B cell (primary cell): ENCODE measurements at regions not wholly inside any gene's neighbourhood (a gene's known extent, or its start where the extent isn't known, plus 50 kb on each side); places are given as distances from the start of the nearest gene placed in this dataset.

Source experiments
- ATAC-seq: fragments of 200-7000 bp; cut with Tn5 transposase; one replicate; pipeline ENCODE4 v1.10.0; 2021; ENCODE audit warnings: low read depth, mild to moderate bottlenecking, moderate number of reproducible peaks, moderate library complexity
- CTCF ChIA-PET: fragments of 350-600 bp; sonication (Branson Sonifier 250); formaldehyde crosslinking; loops from one replicate; lab custom pipeline; 2021; ENCODE audit warnings: antibody characterized with exemption, inconsistent platforms; lab: Charles Lee
- POLR2A ChIA-PET: fragments of 350-600 bp; sonication (Branson Sonifier 250); formaldehyde crosslinking; loops from one replicate; lab custom pipeline; 2021; ENCODE audit warnings: antibody characterized with exemption; lab: Charles Lee
- DNase-seq: peaks from one replicate; pipeline ENCODE4 v3.0.0; 2013
- H2AFZ ChIP-seq: 2 replicates; pipeline ENCODE4 v1.6.1; 2012; ENCODE audit warnings: mild to moderate bottlenecking, low read depth, low read length; ENCODE audit not compliant: insufficient read depth, poor library complexity, severe bottlenecking
- H3K27ac ChIP-seq, 2 donors: 1 replicate in 1 of 2; 2 replicates in 1 of 2; pipeline ENCODE4 v1.5.1; 2012 to 2013; ENCODE audit warnings: low read length in 2 of 2, mild to moderate bottlenecking in 2 of 2, moderate library complexity in 1 of 2
- H3K27me3 ChIP-seq, 4 experiments: fragments of 200-600 bp in 1 of 4; sonication (generic) in 1 of 4; replicated peaks in 1 of 4; 1 replicate in 2 of 4; 2 replicates in 2 of 4; pipeline versions ENCODE4 v1.6.1 to v1.7.0; 2013 to 2016; ENCODE audit warnings: low read length in 3 of 4, mild to moderate bottlenecking in 2 of 4, mixed read lengths in 1 of 4, moderate library complexity in 1 of 4; ENCODE audit not compliant: insufficient read depth in 4 of 4, control insufficient read depth in 3 of 4; ENCODE audit errors: control extremely low read depth in 1 of 4
- H3K36me3 ChIP-seq, 2 experiments: replicated peaks in 1 of 2; 1 replicate in 1 of 2; 2 replicates in 1 of 2; pipeline versions ENCODE4 v1.6.1 to v1.7.1; 2013; ENCODE audit warnings: low read length in 1 of 2; ENCODE audit not compliant: insufficient read depth in 2 of 2, control insufficient read depth in 1 of 2; ENCODE audit errors: control extremely low read depth in 1 of 2, extremely low read depth in 1 of 2
- H3K4me1 ChIP-seq, 2 donors: fragments of 200-600 bp in 1 of 2; sonication (generic) in 1 of 2; 1 replicate in 1 of 2; 2 replicates in 1 of 2; pipeline versions ENCODE4 v1.5.1 to v1.6.1; 2013 to 2017; ENCODE audit warnings: low read length in 2 of 2; ENCODE audit not compliant: control insufficient read depth in 2 of 2, insufficient read depth in 2 of 2
- H3K4me2 ChIP-seq: replicated peaks from 2 replicates; pipeline ENCODE3; 2012; ENCODE audit warnings: mild to moderate bottlenecking, low read depth, low read length; ENCODE audit not compliant: poor library complexity, severe bottlenecking
- H3K4me3 ChIP-seq, 5 experiments: fragments of 200-600 bp in 1 of 5; sonication (generic) in 1 of 5; 1 replicate in 3 of 5; 2 replicates in 2 of 5; pipeline versions ENCODE4 v1.5.1 to v1.7.0; 2011 to 2016; ENCODE audit warnings: low read length in 4 of 5, mild to moderate bottlenecking in 4 of 5, low read depth in 2 of 5, control low read depth in 1 of 5, moderate library complexity in 1 of 5; ENCODE audit not compliant: insufficient read depth in 1 of 5; ENCODE audit errors: control extremely low read depth in 1 of 5, extremely low read depth in 1 of 5
- H3K79me2 ChIP-seq: fragments of 200-600 bp; sonication (generic); one replicate; pipeline ENCODE4 v1.6.0; 2016; ENCODE audit warnings: low read length; ENCODE audit not compliant: control insufficient read depth, insufficient read depth
- H3K9ac ChIP-seq: fragments of 200-600 bp; sonication (generic); 2 replicates; pipeline ENCODE4 v1.6.1; 2017; ENCODE audit warnings: mild to moderate bottlenecking, low read length, moderate library complexity
- H3K9me3 ChIP-seq, 3 donors: one replicate each; pipeline versions ENCODE4 v1.6.1 to v1.7.1; 2013; ENCODE audit warnings: low read length in 2 of 3; ENCODE audit not compliant: control insufficient read depth in 2 of 3, insufficient read depth in 1 of 3; ENCODE audit errors: control extremely low read depth in 1 of 3
- H4K20me1 ChIP-seq: 2 replicates; pipeline ENCODE4 v1.6.0; 2012; ENCODE audit warnings: mild to moderate bottlenecking, low read length; ENCODE audit not compliant: insufficient read depth, control insufficient read depth, poor library complexity, severe bottlenecking
- H3K27ac Mint-ChIP-seq: one replicate; pipeline ENCODE4 v1.8.0; 2021; ENCODE audit warnings: mixed read lengths
- H3K27me3 Mint-ChIP-seq: one replicate; pipeline ENCODE4 v1.8.0; 2021; ENCODE audit warnings: mixed read lengths
- H3K4me1 Mint-ChIP-seq: one replicate; pipeline ENCODE4 v1.8.0; 2021; ENCODE audit warnings: mixed read lengths
- H3K4me3 Mint-ChIP-seq: one replicate; pipeline ENCODE4 v1.8.0; 2021; ENCODE audit warnings: mixed read lengths
- H3K9me3 Mint-ChIP-seq: one replicate; pipeline ENCODE4 v1.8.0; 2022; ENCODE audit warnings: mixed read lengths; ENCODE audit not compliant: insufficient read depth
- EZH2 ChIP-seq: IDR thresholded peaks from 2 replicates; pipeline ENCODE4 v1.6.1; 2012; ENCODE audit warnings: borderline replicate concordance, low read depth, mild to moderate bottlenecking, moderate library complexity, low read length; ENCODE audit not compliant: insufficient read depth, poor library complexity, severe bottlenecking
- WGBS: methylation state at CpG from one replicate; pipeline ENCODE4 v1.1.5; 2013; ENCODE audit warnings: missing lambda C conversion rate; ENCODE audit not compliant: insufficient coverage; 5-methylcytosine and 5-hydroxymethylcytosine counted together
- intact Hi-C: fragments of 100-400 bp; cut with micrococcal nuclease; formaldehyde crosslinking; loops from one replicate; pipeline ENCODE4 v1.10.0; 2022
- TF ChIP-seq, protein P1 (sequence below): fragments of 200-600 bp; IDR thresholded peaks from one replicate; pipeline ENCODE4 v1.8.0; 2022; ENCODE audit warnings: antibody characterized with exemption, mild to moderate bottlenecking

GRCh38 chr5:108543486-108543885, 161.6 kb upstream of the FBXL17 start:
- Mint-ChIP-seq H3K4me1 (no peaks in the 10 kb centered on the region), H3K27me3 (no peaks in the 10 kb centered on the region), H3K9me3 (peaks cover 2% of the 10 kb centered on the region), H3K4me3 (no peak overlapping the region), H3K27ac (no peak overlapping the region)
- no peaks in the 10 kb centered on the region for H3K4me1 ChIP-seq
- DNase-seq (no peak), ATAC-seq (no peak)
- 80% methylated on average over 1 of the region's 1 CpG for WGBS
- TF ChIP-seq, protein P1, sequence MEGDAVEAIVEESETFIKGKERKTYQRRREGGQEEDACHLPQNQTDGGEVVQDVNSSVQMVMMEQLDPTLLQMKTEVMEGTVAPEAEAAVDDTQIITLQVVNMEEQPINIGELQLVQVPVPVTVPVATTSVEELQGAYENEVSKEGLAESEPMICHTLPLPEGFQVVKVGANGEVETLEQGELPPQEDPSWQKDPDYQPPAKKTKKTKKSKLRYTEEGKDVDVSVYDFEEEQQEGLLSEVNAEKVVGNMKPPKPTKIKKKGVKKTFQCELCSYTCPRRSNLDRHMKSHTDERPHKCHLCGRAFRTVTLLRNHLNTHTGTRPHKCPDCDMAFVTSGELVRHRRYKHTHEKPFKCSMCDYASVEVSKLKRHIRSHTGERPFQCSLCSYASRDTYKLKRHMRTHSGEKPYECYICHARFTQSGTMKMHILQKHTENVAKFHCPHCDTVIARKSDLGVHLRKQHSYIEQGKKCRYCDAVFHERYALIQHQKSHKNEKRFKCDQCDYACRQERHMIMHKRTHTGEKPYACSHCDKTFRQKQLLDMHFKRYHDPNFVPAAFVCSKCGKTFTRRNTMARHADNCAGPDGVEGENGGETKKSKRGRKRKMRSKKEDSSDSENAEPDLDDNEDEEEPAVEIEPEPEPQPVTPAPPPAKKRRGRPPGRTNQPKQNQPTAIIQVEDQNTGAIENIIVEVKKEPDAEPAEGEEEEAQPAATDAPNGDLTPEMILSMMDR = no peak
- no peak for TF ChIP-seq EZH2
- intact Hi-C loops = no loop called here
- H3K4me3 ChIP-seq = no peak overlapping the region
- H3K9me3 ChIP-seq = peaks cover 0 to 3% (median 0%) of the 10 kb centered on the region in 3 donors
- no peaks in the 10 kb centered on the region for H3K79me2 ChIP-seq
- no peak overlapping the region for H3K27ac ChIP-seq
- H3K4me2 ChIP-seq = no peak overlapping the region
- H3K27me3 ChIP-seq = peaks cover 0 to 2% (median 0%) of the 10 kb centered on the region in 4 experiments
- H4K20me1 ChIP-seq = no peaks in the 10 kb centered on the region
- H3K36me3 ChIP-seq = no peaks in the 10 kb centered on the region
- ChIA-PET POLR2A (no interaction called here), CTCF (no interaction called here)
- H2AFZ ChIP-seq = no peak overlapping the region
- H3K9ac ChIP-seq = no peak overlapping the region

DNA sequence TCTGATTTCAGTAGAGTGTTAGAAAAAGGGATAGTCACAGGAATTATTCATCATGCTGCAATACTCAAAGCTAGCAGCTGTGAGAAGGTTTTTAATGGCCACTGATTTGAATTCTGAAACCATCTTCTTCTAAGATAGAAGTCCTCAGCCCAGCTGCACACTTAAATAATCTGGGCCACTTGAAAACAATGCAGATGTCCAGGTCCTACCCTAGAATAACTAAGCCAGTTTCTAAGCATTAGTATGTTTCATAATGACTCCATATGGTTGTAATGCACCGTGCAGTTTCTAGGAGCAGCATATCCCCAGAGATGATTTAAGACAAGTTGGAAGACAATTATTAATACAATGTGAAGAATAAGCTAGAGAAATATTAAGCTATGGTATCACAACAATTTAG, 159.9 kb upstream of the FBXL17 start:
- WGBS = no CpG with 5 or more reads among the region's 1 CpG
- no peak overlapping the region for H3K27ac Mint-ChIP-seq
- H2AFZ ChIP-seq = no peak overlapping the region
- H4K20me1 ChIP-seq = no peaks in the 10 kb centered on the region
- H3K9ac ChIP-seq = no peak overlapping the region
- no peaks in the 10 kb centered on the region for H3K27me3 Mint-ChIP-seq
- H3K9me3 Mint-ChIP-seq = peaks cover 2% of the 10 kb centered on the region
- no peak for TF ChIP-seq EZH2
- ChIA-PET POLR2A (no interaction called here), CTCF (no interaction called here)
- H3K4me1 Mint-ChIP-seq = no peaks in the 10 kb centered on the region
- H3K4me3 ChIP-seq = no peak overlapping the region
- no peaks in the 10 kb centered on the region for H3K27me3 ChIP-seq
- H3K4me3 Mint-ChIP-seq = no peak overlapping the region
- no peak overlapping the region for H3K4me2 ChIP-seq
- no peaks in the 10 kb centered on the region for H3K79me2 ChIP-seq
- no peaks in the 10 kb centered on the region for H3K4me1 ChIP-seq
- H3K9me3 ChIP-seq = peaks cover 0 to 3% (median 0%) of the 10 kb centered on the region in 3 donors
- ATAC-seq (no peak), DNase-seq (no peak)
- intact Hi-C loops = no loop called here
- no peaks in the 10 kb centered on the region for H3K36me3 ChIP-seq
- H3K27ac ChIP-seq = no peak overlapping the region
